AG08396 (cell line): ENCODE measurements at regions not wholly inside any gene's neighbourhood (a gene's known extent, or its start where the extent isn't known, plus 50 kb on each side); places are given as distances from the start of the nearest gene placed in this dataset.

Experiments
- DNase-seq: peaks from one replicate; pipeline ENCODE4 v3.0.0; 2012; ENCODE audit warnings: low spot score, mixed read lengths

GRCh38 chr2:47265158-47265557, 88.8 kb upstream of the CALM2 start:
- DNase-seq, result no peak

DNA sequence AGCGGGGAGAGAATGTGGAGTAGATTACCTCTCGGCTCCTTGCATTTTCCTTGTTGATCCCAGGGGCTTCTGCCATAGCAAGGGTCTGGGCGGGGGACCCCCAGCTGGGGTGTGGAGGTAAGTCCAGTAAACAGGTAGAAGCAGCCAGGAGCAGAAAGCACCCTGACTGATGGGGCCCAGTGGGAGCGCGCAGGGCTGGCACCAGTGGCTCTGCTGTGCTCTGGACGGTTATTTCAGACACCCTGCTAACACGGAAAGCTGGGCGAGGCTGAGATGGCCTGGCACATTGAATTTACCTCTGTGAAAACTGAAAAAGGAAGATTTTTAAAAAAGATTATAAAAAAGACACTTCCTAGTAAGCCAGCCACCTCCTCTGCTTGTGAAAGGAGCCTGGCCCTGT, 88.4 kb upstream of the CALM2 start:
- DNase-seq, result no peak

DNA sequence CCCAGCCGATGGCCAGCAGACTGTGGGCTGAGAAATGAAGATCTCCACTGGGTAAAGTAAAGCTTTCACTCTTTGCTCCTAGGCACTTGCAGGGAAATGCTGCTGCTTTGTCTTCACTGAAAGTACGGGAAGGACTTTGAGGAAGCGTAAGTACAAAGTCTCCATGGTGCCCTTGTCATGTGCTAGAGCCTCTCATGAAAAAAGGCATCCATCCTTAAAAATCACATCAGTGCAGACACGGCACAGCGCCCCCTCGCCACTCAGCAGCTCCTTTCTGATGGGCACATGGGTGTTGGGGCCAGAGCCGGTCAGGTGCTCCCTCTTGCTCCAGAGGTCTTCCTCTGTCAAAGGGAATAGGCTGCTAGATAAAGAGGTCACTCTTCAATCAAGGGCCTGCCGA, 87.8 kb upstream of the CALM2 start:
- no peak for DNase-seq

DNA sequence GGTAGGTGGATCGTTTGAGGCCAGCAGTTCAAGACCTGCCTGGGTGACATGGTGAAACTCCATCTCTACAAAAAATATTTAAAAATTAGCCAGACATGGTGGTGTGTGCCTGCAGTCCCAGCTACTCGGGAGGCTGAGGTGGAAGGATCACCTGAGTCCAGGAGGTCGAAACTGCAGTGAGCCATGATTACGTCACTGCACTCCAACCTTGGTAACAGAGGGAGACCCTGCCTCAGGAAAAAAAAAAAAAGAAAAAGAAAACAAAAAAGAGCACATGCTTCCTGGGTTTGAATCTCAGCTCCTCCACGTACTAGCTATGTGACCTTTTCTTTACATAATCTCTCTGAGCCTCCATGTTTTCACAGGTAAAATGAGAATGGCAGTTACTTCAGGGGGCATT, 86.3 kb upstream of the CALM2 start:
- no peak for DNase-seq

GRCh38 chr2:47260971-47261370, 84.7 kb upstream of the CALM2 start:
- DNase-seq, result no peak

GRCh38 chr2:47259829-47260228, 83.5 kb upstream of the CALM2 start:
- DNase-seq, result no peak

DNA sequence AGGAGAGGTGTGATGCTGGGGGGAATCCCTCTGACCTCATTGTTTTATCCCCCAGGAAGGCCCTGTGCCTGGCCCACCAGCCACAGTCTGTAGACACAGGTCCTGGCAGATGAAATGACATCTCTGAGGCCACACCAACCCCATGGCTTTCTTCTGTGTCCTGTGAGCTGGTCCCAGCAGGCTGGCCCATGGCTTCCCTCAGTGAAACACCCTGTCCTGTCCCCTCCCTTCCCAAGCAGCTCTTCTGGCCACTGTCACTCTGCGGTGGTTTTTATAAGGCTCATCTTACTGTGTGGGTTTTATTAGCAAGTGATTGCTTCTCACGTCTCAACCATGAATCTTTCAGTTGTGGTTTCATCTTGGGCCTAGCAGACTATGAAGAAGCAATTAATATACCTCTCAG, 81.6 kb upstream of the CALM2 start:
- DNase-seq, result no peak

DNA sequence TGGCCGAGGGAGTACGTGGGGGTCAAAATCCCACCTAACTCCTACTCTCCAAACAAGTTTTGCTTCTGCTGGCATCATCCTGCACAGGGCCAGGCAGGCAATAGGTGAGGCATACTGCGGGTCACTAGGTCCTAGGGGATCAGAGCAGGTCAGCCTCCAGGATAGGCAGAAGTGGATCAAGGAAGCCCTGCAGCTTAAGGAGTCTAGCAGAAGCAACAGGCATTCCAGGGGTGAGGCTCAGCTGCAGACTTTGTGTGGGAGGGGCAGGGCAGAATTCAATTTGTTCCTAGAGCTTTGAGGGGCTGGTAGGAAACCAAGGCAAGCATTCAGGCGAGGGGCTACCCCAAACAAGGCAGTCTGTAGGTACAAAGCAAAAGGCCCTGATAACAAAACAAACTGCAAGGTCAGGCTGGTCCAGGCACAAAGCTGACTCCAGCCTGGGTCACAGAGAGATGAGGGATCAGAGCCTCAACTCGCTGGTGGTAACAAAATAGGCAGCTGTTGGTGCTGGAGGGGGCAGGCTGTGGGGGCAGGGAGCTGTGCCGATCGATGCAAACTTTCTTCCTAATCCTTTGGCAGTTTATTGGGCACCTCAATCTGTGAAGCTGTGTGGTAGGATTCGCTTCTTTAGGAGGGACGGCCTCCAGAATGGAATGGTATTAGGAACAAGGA, 80.2 kb upstream of the CALM2 start:
- no peak for DNase-seq

GRCh38 chr2:47255794-47256193, 79.5 kb upstream of the CALM2 start:
- no peak for DNase-seq

- no peak for DNase-seq
Observed at GRCh38 chr2:47254464-47254863, 78.2 kb upstream of the CALM2 start.

DNA sequence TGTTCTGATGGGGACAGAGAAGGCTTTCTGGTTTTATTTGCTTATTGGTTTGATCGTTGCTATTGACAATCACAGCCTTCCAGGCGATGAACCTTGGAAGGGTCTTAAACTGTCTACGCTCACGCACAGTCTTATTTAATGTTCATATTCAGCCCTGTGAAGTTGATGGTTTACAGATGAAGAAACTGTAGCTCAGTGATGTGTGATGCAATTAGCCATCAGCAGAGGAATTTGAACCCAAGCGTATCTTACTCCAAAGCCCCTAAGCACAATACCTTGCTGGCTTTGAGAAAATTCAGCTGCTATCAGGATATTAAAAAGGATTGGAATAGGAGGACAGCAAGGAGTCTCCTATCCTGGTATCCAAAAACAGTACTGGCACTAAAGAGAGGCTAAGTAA, 77.1 kb upstream of the CALM2 start:
- no peak for DNase-seq

DNA sequence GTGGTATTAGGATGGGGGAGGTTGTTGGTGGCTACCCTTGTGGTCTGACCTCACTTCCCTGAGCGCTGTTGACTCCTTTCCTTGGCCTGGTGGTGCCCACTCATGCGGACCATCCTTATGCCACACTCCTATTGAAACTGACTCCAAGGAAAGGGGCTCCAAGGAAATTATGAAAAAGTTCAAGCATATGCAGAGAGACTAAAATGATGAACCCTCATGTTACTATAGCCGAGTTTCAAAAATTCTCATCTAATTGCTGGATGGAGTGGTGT, 75.0 kb upstream of the CALM2 start:
- DNase-seq, result no peak

- DNase-seq, result no peak
Observed at GRCh38 chr2:47250586-47251403, 74.5 kb upstream of the CALM2 start.

DNA sequence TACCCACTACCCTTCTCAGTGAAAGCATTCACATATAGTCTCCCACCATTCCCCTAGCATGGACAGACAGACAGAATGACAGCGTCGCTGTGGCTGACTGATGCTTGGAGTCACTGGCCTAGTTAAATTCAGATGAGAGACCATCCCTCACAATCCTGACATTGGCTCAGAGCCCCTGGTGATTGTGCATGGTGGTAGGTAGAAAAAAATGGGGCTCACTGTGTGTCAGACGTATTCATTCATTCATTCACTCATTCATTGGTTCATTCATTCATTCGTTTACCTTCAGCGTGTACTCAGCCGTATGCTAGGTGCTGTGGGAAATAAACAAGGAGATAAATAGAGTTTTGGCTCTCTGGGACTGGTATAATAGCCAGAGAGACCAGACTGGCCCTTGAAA, 73.6 kb upstream of the CALM2 start:
- DNase-seq, result no peak

DNA sequence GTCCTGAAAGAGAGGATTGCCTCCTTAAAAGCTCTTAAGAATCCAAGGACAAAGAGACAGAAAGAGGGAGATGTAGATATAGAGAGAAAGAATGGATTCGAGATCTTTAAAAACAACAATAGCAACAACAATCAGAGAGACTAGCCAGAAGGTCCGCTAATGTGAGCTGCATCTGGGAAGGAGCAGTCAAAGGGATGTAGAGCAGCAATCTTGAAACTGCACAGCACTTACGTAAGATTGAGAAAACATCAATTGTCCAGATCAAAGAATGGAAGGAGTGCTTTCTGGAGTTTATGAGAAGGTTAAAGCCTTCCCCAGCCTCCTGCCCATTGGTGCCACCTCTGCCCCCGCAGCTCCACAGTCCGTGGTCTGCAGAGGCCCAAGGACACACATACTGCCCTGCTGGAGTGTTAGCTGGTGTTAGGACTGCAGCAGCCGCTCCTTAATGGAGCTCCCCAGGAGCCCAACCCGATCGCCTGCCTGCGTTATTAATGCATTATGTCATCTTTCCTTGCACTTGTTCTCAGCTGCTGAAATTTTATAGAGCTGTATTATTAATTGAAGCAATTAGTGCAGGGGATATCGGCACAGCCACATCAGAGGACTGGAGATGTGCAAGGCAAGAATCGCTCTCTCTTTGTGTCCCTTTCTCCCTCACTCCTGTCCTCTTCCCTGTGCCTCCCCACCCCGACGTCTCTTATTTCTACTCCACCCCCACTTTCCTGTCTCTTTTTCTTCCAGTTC, 73.0 kb upstream of the CALM2 start:
- no peak for DNase-seq

DNA sequence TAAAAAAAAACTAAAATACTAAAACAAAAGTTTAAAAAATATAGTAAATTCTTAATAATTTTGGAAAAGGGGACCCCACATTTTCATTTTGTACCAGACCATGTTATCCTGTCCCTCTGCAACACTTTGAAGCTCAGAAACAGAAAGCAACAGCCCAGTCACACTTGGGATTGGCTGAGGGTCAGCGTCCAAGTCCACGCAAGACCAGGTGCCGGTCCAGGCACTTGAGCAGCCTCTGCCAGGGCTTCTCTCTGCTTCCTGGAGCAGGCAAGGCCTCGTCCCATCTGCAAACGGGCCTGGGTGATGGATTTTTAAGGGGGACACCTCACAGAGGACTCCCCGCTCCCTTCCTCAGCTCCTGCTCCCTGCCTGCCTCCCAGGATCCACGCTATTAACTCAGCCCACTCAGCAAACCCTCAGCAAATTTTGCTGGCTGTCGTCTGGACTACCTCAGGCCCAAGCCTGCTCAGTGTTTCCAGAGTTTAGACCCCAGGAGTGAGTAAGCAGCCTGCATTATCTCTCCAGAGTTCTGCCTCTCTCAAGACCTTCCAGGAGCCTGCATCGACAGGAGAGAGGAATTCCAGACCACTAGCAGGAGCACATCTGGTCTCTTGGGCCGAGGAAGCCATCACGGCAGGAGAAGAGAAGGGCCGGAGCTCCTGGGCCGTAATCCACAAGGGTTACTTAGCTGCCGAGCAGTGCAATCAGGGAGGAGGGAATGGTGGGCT, 67.4 kb upstream of the CALM2 start:
- no peak for DNase-seq

- DNase-seq, result no peak
Observed at GRCh38 chr2:47241715-47242114, 65.4 kb upstream of the CALM2 start.

GRCh38 chr2:47239119-47239969, 63.0 kb upstream of the CALM2 start:
- no peak for DNase-seq

- no peak for DNase-seq
Observed at GRCh38 chr2:47238638-47239037, 62.3 kb upstream of the CALM2 start.

- no peak for DNase-seq
Observed at GRCh38 chr2:47237375-47238334, 61.3 kb upstream of the CALM2 start.
